HG03280 (cell line): ENCODE measurements at regions not wholly inside any gene's neighbourhood (a gene's known extent, or its start where the extent isn't known, plus 50 kb on each side); places are given as distances from the start of the nearest gene placed in this dataset.
"Not testable (repeated sequence)": the region's sequence is repeated elsewhere in the genome, so short reads cannot be mapped to it uniquely, and the experiment has no call there.

Experiments
- ATAC-seq: cut with Tn5 transposase; IDR thresholded peaks from one replicate; pipeline ENCODE4 v1.9.1; 2021; ENCODE audit warnings: mild to moderate bottlenecking, moderate library complexity; ENCODE audit not compliant: unreplicated experiment

- ATAC-seq: no peak
Observed at GRCh38 chr5:56632199-56632598, 183.2 kb upstream of the MAP3K1 start.

- no peak for ATAC-seq
Observed at GRCh38 chr5:56631719-56632118, 183.6 kb upstream of the MAP3K1 start.

GRCh38 chr5:56628616-56629015 lies 186.7 kb upstream of the MAP3K1 start:
- ATAC-seq: not testable (repeated sequence)

- no peak for ATAC-seq
Observed at GRCh38 chr5:56625541-56625940, 189.8 kb upstream of the MAP3K1 start.

GRCh38 chr5:56624751-56625150 lies 190.6 kb upstream of the MAP3K1 start:
- ATAC-seq: no peak

- ATAC-seq: no peak
Observed at GRCh38 chr5:56622141-56622540, 193.2 kb upstream of the MAP3K1 start.

GRCh38 chr5:56620903-56621677 lies 194.3 kb upstream of the MAP3K1 start:
- ATAC-seq: no peak

- ATAC-seq: no peak
Observed at GRCh38 chr5:56617998-56618397, 197.4 kb upstream of the MAP3K1 start.

GRCh38 chr5:56616454-56617160 lies 198.7 kb upstream of the MAP3K1 start:
- no peak for ATAC-seq

GRCh38 chr5:56615361-56616153 lies 199.8 kb upstream of the MAP3K1 start:
- ATAC-seq: no peak

- ATAC-seq: no peak
Observed at GRCh38 chr5:56612759-56613158, 202.6 kb upstream of the MAP3K1 start.

- no peak for ATAC-seq
Observed at GRCh38 chr5:56612353-56612752, 203.0 kb upstream of the MAP3K1 start.

GRCh38 chr5:56610093-56610698 lies 205.2 kb upstream of the MAP3K1 start:
- no peak for ATAC-seq

- no peak for ATAC-seq
Observed at GRCh38 chr5:56608217-56608925, 207.0 kb upstream of the MAP3K1 start.

GRCh38 chr5:56607551-56607950 lies 207.8 kb upstream of the MAP3K1 start:
- no peak for ATAC-seq

GRCh38 chr5:56607074-56607473 lies 208.3 kb upstream of the MAP3K1 start:
- ATAC-seq: no peak

- no peak for ATAC-seq
Observed at GRCh38 chr5:56606192-56606591, 209.2 kb upstream of the MAP3K1 start.

- no peak for ATAC-seq
Observed at GRCh38 chr5:56605231-56605630, 210.1 kb upstream of the MAP3K1 start.

GRCh38 chr5:56601641-56602071 lies 213.7 kb upstream of the MAP3K1 start:
- ATAC-seq: no peak

GRCh38 chr5:56598941-56599340 lies 216.4 kb upstream of the MAP3K1 start:
- ATAC-seq: no peak
